Sigmoid colon (tissue), 6 donors: ENCODE measurements at regions not wholly inside any gene's neighbourhood (a gene's known extent, or its start where the extent isn't known, plus 50 kb on each side); places are given as distances from the start of the nearest gene placed in this dataset.
"Not testable (repeated sequence)": the region's sequence is repeated elsewhere in the genome, so short reads cannot be mapped to it uniquely, and the experiment has no call there.

Experiments
- DNase-seq: peaks from one replicate; pipeline ENCODE4 v3.0.0-alpha.2; 2019
- H3K27ac ChIP-seq, 4 donors: fragments of 200-600 bp; sonication (generic); one replicate each; pipeline ENCODE4 v1.5.1; 2016 to 2019; ENCODE audit warnings: mild to moderate bottlenecking in 1 of 4
- H3K27me3 ChIP-seq, 3 donors: fragments of 200-600 bp; sonication (generic); one replicate each; pipeline ENCODE4 v1.5.1; 2019; ENCODE audit warnings: mild to moderate bottlenecking in 1 of 3
- H3K36me3 ChIP-seq, 4 donors: fragments of 200-600 bp; sonication (generic); one replicate each; pipeline ENCODE4 v1.5.1; 2016 to 2019
- H3K4me1 ChIP-seq, 4 donors: fragments of 200-600 bp; sonication (generic); one replicate each; pipeline ENCODE4 v1.5.1; 2017 to 2019
- H3K4me3 ChIP-seq, 4 donors: fragments of 200-600 bp; sonication (generic); one replicate each; pipeline ENCODE4 v1.5.1; 2017 to 2019; ENCODE audit warnings: mild to moderate bottlenecking in 2 of 4, moderate library complexity in 1 of 4
- H3K9me3 ChIP-seq, 4 donors: fragments of 200-600 bp in 3 of 4; sonication (generic) in 3 of 4; one replicate each; pipeline versions ENCODE4 v1.5.1 to v1.6.1; 2013 to 2019
- POLR2AphosphoS5 ChIP-seq, 4 donors: sonication (generic); formaldehyde crosslinking; IDR thresholded peaks; one replicate each; pipeline ENCODE4 v1.6.1; 2017; ENCODE audit warnings: antibody characterized with exemption in 4 of 4
- WGBS, 2 donors: extraction: QIAGEN DNeasy Blood & Tissue Kit; methylation state at CpG; one replicate each; pipeline ENCODE4 v1.1.7; 2013; 5-methylcytosine and 5-hydroxymethylcytosine counted together
- intact Hi-C: fragments of 100-400 bp; cut with DNase I; formaldehyde crosslinking; loops from one replicate; pipeline ENCODE4 v1.15.1; 2023
- donor health status: healthy with polysubstance abuse.
- donor health status: healthy.

DNA sequence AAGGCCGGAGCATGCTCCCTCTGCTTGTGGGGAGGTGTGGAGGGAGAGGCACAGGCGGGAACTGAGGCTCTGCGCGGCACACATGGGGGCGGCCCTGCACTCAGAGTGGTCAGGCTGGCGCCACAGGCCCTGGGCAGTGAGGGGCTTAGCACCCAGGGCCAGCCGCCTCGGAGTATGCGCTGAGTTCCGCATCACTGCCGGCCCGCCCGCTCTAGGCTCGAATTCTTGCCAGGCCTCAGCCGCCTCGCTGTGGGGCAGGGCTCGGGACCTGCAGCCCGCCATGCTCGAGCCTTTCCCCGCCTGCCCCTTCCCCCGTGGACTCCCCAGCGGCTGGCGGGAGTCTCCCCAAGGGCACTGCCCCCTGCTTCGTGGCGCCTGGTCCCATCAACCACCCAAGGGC lies 905.9 kb downstream of the SPATA31A6 start:
- H3K9me3 ChIP-seq, intact Hi-C loops, H3K4me1 ChIP-seq, DNase-seq, H3K36me3 ChIP-seq, H3K4me3 ChIP-seq, H3K27ac ChIP-seq, H3K27me3 ChIP-seq: not testable (repeated sequence)
- WGBS, 2 donors = 93 to 95% methylated on average over 25 of the region's 25 CpGs

DNA sequence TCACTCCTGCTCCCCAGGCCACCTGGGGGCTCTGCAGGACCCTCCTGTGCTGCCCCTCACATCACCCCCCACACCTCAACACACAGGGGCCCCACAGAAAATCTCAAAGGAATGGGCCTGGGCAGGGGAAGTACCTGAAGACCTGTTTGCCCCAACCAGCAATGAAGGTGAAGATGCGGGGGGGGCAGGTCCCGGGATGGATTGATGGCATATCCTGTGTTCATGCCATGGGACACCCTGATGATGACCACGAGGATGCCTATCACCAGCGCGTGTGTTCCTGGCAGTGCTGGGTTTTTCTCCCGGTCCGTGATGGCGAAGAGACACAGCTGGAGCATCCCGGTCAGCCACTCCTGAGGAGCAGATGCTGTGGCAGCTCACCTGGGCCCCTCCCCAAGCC lies 926.9 kb downstream of the SPATA31A6 start:
- H3K27me3 ChIP-seq, intact Hi-C loops, H3K4me1 ChIP-seq, H3K27ac ChIP-seq, H3K36me3 ChIP-seq, H3K9me3 ChIP-seq, H3K4me3 ChIP-seq, DNase-seq: not testable (repeated sequence)
- 92 to 95% methylated on average over 9 of the region's 9 CpGs for WGBS, 2 donors

DNA sequence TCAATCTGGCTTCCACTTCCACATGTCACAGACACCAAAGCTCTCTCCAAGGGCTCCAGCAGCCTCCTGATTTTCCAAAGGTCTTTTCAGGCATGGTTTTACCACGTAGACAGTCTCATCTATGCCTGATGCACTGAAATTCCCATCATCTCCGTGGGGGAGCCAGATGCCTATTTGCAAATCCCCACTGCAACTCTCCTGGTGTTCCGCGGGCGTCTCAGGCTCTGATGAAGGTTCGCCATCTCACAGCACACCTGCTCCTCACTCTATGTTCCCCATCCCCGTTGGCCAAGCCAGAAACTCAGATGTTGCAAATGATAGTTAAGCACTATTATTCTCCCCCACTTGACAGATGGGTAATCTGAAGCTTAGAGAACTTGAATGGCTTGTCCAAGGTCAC lies 929.4 kb downstream of the SPATA31A6 start:
- H3K27ac ChIP-seq, DNase-seq, H3K9me3 ChIP-seq, H3K4me3 ChIP-seq, H3K4me1 ChIP-seq, H3K27me3 ChIP-seq, H3K36me3 ChIP-seq, intact Hi-C loops: not testable (repeated sequence)
- 75 to 76% methylated on average over 7 of the region's 7 CpGs for WGBS, 2 donors

DNA sequence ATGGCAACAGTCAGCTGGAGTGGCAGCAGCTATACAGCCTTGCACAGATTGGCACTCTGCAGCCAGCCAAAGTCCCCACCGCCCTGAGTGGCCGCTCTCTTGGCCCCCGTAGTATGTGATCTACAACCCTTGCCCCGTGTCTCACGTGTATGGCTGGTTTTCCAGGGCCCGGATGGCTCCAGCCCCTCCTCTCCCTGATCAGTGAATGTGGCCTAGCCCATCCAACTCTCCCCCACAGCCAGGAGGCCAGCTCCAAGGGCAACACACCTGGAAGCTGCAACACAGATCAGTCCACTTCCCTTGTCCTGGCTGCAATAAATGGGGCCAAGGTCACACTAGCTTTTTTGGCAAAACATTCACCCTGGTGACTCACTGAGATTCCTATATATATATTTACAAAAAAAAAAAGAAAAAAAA lies 932.4 kb downstream of the SPATA31A6 start:
- DNase-seq, H3K36me3 ChIP-seq, H3K4me3 ChIP-seq, intact Hi-C loops, H3K9me3 ChIP-seq, H3K27ac ChIP-seq, H3K27me3 ChIP-seq, H3K4me1 ChIP-seq: not testable (repeated sequence)
- WGBS, 2 donors = 72 to 76% methylated on average over 6 of the region's 6 CpGs

DNA sequence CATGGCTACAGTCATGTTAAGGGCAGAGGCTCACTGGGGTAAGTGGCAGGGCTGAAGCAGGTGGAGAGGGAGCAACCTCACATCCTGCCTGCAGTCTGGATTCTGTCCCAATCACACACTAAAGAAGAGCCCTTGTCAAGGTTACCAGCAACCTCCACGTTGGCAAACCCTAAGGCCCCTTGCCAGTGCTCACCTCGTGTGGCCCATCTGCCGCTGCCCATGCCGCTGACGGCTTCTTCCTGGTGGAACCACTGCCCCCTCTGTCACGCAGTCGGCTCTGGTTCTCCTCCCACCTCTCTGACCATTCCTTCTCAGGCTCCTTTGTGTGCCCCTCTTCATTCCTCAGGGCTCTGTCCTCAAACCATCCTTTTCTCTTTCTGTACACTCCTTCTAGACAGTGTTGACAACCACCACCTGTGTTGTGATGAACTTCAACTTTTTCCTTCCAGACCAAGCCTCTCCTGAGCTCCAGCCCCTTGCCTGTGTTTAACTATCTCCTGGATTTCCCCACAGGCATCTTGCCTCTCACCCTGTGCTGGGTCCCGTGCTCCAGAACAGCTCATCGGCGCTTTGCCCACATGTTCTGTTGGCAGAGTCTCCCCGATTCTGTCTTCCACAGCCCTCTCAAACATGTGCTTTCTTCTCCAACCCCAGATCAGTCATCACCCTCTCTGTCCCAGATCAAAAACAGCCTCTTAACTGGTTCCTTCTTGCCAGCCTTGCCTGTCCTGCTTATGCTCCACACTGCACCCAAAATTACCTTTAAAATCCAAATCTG lies 934.8 kb downstream of the SPATA31A6 start:
- H3K4me1 ChIP-seq, H3K9me3 ChIP-seq, intact Hi-C loops, H3K27me3 ChIP-seq, DNase-seq, H3K4me3 ChIP-seq, H3K36me3 ChIP-seq, H3K27ac ChIP-seq: not testable (repeated sequence)
- 83 to 85% methylated on average over 11 of the region's 11 CpGs for WGBS, 2 donors

DNA sequence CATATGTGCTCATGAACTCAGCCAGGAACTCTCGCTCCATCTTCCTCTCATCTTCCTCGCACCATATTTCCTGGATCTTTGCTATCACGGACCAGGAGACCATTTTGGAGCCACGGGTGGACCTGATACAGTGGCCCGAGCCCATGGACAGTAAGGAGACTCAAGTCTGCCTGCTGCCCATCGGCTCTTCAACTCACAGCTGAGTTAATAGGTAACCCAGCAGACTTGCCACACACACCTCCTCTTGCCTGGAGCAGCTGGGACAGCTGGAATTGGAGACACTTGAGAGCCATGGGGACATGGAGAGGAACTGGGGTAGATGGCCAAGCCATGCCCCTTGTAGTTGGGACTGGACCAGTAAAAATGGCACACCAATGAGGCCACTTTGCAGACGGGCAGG lies 936.1 kb downstream of the SPATA31A6 start:
- 70 to 76% methylated on average over 6 of the region's 7 CpGs for WGBS, 2 donors
- H3K4me1 ChIP-seq, H3K9me3 ChIP-seq, DNase-seq, H3K4me3 ChIP-seq, intact Hi-C loops, H3K36me3 ChIP-seq, H3K27me3 ChIP-seq, H3K27ac ChIP-seq: not testable (repeated sequence)

DNA sequence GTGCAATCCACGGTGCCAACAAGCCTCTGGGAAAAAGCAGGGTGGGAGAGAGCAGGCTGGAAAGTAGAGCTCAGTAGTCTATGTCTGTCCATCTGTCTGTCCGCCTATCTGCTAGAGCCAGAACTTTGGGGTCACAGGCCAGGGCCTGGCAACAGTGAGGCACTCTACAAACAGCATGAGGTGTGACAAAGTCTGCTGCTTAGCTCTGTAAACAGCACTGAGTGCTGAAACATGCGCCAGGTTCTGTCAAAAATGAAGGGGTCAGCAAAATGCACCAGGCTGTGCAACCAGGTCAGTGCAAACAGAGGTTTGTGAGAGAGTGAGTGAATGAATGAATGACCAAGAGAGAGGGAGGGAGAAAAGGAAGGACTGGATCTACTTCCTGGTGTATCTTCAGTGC lies 936.5 kb downstream of the SPATA31A6 start:
- H3K4me1 ChIP-seq, H3K27me3 ChIP-seq, DNase-seq, H3K9me3 ChIP-seq, H3K36me3 ChIP-seq, H3K4me3 ChIP-seq, intact Hi-C loops, H3K27ac ChIP-seq: not testable (repeated sequence)
- WGBS, 2 donors = 83 to 88% methylated on average over 2 of the region's 3 CpGs

DNA sequence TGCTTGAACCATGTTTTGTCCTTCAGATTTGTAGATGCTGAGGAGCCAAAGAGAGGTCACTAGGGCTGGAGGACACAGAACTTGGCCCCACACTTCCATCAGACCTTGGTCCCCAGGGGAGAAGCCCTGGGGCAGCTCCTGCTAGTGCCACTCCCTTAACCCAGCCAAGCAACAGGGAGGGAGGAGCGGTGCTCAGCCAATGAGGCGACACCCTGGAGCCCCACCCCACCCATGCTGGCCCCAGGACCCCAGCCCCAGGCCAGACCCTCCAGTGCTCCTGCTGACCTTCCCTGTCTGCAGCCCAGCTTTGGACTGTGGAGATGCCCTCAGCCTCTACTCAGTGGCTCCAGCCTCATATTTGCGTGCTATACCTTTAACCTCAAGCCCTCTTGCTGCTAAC lies 942.4 kb downstream of the SPATA31A6 start:
- H3K27ac ChIP-seq, intact Hi-C loops: not testable (repeated sequence)
- WGBS, 2 donors = 86 to 88% methylated on average over 3 of the region's 3 CpGs

DNA sequence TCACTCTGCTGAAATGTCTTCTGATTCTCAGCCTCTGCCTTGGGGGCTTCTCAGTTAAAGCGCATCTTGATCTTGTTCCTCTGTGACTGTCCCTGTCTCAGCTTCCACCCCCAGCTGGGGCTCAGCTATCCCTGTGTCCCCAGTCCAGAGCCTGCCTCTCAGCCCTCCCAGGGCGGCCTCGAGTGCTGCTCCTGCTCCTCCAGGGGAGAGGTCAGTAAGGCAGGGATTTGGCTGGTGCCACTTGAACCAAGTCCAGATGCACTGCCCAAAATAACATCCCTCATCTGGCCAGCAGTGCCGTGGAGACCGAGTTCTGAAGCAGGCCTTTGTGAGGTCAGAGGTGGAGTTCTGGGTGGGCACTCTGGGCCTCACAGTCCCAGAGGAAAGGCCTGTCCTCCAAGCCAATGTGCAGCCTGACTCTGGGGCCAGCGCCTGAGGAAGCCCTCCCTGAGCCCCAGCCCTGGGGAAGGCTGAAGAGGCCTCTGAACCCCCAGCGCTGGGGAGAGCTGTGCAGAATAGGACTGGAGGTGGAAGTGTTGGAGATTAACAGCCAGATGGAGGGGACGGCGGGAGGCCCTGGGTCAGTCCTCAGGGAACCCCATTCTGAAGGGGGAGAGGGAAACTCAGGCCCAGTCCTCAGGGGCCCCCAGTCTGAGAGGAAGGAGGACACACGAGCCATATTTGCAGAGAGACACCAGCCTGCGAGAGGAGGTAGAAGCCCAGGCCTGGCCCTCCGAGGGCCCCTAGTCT lies 943.7 kb downstream of the SPATA31A6 start:
- 84% methylated on average over 12 of the region's 12 CpGs for WGBS, 2 donors
- DNase-seq = peak; percentile 65
- H3K9me3 ChIP-seq, H3K27ac ChIP-seq, H3K36me3 ChIP-seq, intact Hi-C loops, H3K27me3 ChIP-seq, H3K4me1 ChIP-seq, H3K4me3 ChIP-seq: not testable (repeated sequence)
- TF ChIP-seq POLR2AphosphoS5 (IDR thresholded peaks at IDR 0.05) = peak in 1 of 4 donors; percentile 12

More for the DNA sequence above, 942.4 kb downstream of the SPATA31A6 start:
- H3K36me3 ChIP-seq, H3K4me1 ChIP-seq, DNase-seq, H3K27me3 ChIP-seq, H3K9me3 ChIP-seq, H3K4me3 ChIP-seq: not testable (repeated sequence)

DNA sequence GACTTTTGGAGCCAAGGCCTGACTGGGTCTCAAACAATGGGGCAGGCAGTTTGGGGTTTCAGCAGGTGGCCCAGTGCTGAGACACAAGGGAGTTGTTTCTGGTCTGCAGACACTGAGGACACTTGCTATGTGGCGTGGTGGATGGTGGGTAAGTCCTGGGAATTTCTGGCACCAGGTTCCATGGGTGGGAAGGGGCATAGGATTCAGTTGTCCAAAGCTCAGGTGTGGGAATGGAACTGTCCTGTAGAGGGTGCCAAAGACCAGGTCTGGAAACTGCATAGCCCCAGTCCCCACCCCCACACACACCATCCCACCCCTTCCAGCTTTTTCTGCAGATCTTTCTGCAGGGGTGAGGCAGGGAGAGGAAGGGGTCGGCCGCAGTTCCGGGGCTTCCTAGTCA lies 944.5 kb downstream of the SPATA31A6 start:
- H3K9me3 ChIP-seq, H3K27ac ChIP-seq, H3K36me3 ChIP-seq, intact Hi-C loops, H3K27me3 ChIP-seq, DNase-seq, H3K4me1 ChIP-seq, H3K4me3 ChIP-seq: not testable (repeated sequence)
- 49 to 81% methylated on average over 3 to 4 of the region's 4 CpGs for WGBS, 2 donors

DNA sequence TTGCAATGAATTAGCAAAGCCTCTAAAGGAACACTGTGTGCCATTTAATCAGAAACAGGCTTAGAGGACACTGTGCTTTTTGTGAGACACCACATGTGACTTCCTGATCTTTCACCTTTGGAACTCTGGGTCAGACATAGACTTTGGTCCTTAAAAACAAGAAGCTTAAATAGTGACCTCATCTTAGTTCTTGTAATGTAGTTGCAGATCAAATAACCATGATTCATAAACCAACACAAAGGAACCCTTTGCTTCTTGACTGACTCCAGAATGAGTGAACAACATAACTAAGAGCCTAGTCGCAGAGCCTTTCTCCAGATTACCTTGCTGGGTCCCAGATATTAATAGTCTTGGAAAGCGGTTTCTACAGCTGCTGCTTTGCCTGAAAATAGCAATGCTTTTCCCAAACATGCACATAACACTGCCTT lies 947.3 kb downstream of the SPATA31A6 start:
- 71 to 72% methylated on average over 2 of the region's 2 CpGs for WGBS, 2 donors
- DNase-seq = not testable (repeated sequence)

DNA sequence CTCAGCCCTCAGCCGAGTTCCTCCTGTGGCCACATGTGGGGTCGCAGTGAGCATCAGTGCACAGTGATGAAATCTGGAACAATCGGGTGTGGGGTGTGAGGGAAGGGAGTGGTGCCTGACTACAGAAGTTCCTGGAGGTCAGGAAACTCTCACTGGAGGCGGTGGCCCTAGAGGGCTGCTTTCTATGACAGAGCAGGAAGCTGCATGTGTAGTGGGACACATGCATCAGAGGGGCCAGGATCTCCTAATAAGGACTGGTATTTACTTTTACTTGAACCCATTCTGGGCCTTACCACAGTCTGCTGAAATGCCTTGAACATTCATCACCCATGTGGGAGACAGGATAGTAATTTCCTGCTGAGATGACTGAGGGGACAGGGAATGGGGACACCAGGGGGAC lies 952.0 kb downstream of the SPATA31A6 start:
- intact Hi-C loops = not testable (repeated sequence)

More for the DNA sequence above, 947.3 kb downstream of the SPATA31A6 start:
- H3K36me3 ChIP-seq, H3K9me3 ChIP-seq, H3K27me3 ChIP-seq, intact Hi-C loops, H3K27ac ChIP-seq, H3K4me3 ChIP-seq, H3K4me1 ChIP-seq: not testable (repeated sequence)

DNA sequence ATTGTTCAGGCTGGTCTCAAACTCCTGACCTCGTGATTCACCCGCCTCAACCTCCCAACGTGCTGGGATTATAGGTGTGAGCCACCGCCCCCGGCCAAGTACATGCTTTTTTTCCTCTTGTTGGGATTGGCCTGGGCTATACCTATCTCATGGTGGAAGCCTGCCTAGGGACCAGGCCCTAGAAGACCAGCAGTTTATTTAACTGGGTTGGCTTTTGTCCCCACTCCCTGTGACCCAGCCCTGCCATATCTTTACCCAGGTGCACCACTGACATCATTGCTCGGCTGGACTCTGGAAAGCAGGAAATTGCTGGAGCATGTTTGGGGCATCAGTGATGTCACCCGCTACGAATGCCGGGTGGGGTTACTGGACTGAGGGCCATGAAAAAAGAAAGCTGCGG lies 955.5 kb downstream of the SPATA31A6 start:
- H3K27ac ChIP-seq, H3K27me3 ChIP-seq, intact Hi-C loops, DNase-seq, H3K36me3 ChIP-seq, H3K4me1 ChIP-seq, H3K9me3 ChIP-seq, H3K4me3 ChIP-seq: not testable (repeated sequence)
- 82 to 83% methylated on average over 6 of the region's 10 CpGs for whole genome bisulfite sequencing, 2 donors

More for the DNA sequence above, 952.0 kb downstream of the SPATA31A6 start:
- H3K36me3 ChIP-seq, H3K4me1 ChIP-seq, H3K9me3 ChIP-seq, DNase-seq, H3K4me3 ChIP-seq, H3K27ac ChIP-seq, H3K27me3 ChIP-seq: not testable (repeated sequence)
- 67 to 71% methylated on average over 4 of the region's 4 CpGs for WGBS, 2 donors
